ENCODE measurements at regions not wholly inside any gene's neighbourhood (a gene's known extent, or its start where the extent isn't known, plus 50 kb on each side); places are given as distances from the start of the nearest gene placed in this dataset.

DNA sequence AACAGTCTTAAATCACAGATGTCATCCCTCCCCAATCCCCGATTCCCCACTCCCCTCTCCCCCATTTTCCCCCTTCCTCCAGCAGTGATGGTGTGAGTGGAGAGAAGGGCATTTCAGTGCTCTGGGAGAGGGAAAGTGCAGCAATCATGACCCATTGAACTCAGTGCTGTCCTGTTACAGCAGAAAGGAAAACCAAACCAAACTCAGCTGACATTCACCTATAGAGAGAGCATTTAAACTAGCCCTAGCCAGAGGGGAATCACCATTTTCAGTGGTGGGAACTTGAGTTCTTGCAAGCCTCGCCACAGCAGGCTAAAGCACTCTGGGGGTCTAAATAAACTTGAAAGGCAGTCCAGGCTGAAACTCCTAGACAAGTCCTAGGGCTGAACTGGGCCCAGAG is 129.9 kb upstream of the COL21A1 start:
- DNase-seq = no peak

DNA sequence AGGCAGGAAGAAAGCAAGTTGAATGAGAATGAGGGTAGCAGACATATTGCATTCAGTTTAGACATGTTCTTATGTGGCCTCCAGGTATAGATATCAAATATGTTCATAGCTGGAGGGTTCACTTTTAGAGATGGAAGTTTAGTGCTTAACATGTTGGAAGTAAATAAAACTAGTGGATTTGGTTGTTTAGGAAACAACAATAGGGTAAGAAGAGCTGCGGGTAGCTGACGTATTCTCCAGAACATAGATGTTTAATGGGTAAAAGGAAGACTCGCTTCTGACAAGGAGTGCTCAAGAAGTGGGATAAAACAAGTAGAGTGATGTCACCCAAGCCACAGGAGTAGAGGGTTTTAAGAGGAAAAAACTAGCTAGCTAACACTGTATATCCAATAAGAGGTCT is 128.4 kb upstream of the COL21A1 start:
- DNase-seq = no peak

DNA sequence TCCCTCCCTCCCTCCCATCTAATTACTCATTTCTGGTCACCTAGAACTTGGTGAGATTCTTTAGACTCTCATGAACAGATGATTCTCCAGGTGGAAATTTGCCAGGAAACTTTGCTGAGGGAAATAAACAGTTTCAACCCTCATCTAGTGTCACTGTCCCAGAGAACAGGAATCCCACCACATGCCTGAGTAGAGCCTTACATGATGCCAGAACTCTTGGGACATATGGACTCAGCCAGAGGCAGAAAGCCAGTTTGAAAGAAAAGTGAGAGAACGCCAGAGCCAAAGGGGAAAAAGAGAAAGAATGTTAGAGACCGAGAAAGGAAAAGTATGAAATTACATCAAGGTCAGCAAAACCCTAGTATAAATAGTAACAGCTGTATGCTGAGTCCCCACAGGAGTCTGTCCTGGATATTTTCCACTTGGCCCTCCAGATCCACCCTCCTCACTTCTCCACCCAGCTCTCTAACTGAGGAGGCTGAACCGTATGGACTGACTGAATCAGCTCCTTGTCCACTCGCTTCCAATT is 127.5 kb upstream of the COL21A1 start:
- no peak for DNase-seq

DNA sequence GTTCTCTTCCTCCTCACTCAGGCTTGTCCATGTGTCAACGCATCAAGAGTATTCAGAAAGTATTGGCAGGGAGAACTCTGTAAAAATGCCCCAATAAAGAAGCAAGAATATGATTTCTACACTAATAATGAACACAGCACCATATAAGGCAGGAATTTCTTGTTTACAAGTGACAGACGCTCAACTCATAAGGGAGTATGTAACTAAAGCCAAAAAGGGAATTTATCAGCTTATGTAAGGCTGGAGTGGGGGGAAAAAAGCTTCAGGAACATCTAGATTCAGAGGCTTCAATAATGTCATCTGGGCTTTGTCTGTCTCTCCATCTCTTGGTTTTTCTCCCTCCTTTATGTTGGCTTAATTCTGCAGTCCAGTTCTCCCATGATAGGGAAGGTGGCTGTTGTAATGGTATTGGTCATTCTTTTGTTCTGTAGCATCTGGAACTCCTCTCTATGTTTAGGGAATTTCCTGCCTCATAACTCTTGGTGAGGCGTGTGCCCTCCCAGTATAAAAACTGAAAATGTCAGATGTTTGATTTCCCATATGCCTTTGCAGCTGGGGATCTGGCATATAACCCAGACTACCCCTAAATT is 125.1 kb upstream of the COL21A1 start:
- no peak for DNase-seq

DNA sequence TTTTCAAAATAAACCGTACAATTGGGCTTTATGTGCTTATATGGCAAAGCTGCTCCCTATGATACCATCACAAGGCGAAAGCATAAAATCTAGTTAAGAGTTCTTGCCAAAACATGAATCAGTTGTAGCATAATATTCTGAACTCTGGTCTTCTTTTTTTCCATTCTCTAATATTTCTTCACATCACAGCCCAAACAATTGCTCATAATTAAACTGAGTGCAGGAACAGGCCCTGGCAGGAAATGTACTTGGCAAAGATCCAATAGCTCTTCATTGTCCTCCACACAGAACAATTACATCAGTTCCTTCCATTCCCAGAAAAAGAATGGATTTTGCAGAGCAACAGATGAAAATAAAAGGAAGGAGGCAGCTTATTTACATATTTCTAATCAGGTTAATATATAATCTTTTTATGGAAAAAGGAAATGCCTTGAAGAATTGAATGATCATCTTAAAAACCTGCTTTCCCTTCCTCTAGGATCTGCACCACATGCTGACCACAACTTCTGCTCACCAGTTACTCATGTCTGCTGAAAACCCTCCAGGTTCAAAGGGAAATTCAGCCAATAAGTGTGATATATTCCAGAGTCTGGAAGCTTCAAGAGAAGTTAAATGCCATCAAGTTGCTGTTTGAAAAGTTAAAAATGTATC is 123.3 kb upstream of the COL21A1 start:
- peak; percentile 0 to 20 for DNase-seq

DNA sequence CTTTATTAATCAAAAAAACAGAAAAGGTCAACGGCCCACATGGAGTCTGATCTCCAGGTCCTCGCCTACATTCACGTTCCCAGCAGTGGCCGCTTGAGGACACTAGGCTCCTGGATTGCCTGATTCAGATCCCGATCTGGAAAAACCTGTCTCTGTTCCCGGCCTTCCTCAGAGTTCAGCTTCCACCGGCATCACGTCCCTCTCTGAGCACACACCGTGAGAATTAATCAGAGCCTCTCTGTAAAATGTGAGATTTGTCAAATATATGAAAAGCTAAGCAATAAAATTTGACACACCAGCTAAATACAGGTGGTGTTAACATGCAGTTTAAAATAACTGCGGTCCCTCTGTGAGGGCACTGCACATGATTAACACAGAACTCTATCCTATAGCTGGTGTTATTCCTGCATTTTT is 122.8 kb upstream of the COL21A1 start:
- no peak for DNase-seq

DNA sequence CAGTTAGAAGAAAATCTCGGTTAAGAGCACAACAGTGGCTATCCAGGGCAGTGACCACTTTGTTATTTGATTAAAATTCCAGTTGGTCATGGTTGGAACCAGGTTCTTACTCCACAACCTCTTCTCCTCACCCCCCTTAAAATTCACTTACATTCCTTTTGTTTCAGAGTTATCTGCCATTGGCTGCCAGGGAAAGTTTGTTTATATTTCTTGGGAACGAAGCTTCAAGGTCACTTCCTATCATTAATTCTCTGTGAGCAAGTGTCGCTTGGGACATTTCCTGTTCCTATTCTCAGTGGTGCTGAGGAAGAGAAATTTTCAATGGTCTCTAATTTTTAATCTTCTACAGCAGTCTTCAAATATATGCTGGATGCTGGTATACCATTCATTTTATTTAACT is 121.1 kb upstream of the COL21A1 start:
- DNase-seq = no peak

DNA sequence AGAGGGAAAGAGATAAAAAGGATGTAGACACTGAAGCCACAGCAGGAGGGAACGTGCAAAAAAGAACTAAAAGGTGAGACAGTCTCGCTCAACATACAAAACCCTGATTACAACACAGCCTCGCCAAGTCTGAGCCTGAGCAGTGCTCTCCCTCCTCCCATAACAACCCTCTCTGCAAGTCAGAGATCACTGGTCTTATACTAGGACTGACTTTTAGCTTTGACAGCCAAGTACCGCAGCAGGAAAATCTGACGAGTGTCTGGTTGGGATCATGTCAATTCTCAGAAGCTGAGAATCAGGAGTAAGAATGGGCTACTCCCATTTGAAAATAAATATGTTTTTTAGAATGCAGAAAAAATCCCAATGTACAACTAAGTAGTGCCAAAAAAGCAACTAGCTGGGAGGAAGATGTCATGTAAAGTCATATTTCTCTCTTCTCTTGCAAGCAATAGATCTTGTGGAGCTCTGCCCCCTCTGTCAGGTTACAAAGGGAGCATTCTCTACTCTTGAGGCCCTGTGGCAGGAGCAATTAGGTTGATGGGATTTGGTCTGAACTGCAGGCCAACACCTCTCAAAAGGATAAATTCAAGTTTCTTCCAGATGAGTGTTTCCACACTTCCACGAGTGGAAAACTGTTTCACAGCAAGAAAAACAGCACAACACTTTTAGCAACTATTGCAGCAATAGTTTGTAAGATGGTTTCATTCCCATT is 118.9 kb upstream of the COL21A1 start:
- no peak for DNase-seq

DNA sequence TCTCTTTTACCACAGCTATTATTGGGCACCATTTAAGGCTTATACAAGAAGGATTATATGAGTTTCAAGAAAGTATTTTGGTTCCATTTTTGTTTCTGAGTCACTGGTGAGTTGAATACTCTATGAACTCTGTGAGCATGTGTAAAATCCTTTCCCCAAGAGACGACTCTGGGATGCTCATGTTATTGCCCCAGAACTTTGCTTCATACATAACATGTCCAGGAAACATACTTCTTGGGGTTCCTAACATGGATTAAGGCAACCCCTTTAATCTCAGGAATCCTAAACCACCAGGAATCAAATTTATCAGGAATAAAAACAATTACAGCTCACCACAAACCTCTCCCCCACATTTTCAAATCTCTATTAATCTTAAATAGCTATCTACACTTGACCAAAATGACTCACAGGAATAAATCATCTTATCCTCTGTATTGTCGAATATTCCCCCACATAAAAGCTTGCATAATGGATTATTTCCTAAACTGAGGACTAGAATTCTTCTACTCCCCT is 117.5 kb upstream of the COL21A1 start:
- DNase-seq = no peak

DNA sequence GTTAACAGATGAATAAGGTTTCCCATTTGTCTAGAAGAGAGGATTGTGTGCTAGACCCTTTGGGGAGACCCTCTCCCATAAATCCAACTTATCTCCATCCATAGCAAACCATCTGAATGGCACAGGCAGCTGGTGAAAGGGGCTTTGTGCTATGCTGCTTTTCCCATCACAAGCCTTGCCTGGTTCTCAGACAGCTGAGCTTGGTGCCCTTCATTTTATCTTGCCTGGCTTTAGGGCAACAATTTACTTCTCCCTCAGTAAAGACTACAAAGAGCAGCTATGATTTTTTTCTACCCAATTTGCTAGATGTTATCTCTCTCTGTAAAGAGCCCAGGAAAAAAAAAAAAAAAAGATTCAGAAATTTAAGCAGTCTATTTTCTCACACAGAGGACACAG is 117.0 kb upstream of the COL21A1 start:
- no peak for DNase-seq

DNA sequence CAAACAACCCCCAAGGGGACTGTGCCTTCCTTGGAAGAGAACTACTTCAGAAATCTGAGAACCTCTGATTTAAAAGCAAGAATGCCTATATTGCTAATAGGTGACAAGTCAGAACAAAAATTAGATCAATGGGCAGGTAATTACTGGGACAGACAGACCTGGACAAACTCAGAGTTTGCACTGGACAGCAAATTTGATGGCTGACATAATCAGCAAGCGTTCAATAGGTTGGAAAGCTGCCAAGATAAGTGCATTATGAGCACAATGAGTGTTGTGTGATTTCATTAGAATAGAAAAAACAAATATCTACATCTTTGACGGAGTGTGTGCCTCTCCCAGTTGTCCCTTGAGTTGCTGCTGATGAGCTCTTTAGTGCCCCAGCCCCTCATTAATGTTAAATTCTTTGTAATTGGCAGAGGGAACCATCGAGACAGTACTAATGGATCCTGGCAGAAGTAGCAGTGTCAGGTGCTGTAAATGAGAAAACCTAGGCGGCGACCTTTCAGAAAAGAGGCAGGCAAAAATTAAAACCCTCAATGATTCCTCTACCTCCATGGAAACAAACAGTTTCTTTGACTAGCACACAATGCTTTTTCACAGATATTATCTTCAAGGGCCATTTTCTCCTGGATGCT is 116.5 kb upstream of the COL21A1 start:
- DNase-seq = no peak

DNA sequence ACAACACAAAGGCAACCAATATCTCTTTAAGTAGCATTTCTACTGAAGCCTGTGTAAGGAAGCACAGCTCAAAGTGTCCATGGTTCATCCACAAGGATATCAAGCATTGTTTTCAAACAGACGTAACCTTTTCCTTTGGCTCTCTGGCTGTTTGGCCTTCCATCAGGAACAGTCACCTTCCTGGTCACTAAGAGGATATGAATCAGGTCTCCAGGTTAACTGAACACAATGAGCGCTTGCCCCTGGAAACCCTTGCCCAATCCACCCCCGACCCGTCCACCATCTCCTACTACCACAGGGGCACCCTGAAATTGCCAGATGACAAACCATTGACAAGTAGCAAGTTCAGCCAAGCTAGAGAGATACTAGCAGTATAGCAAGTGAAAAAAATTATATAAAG is 114.4 kb upstream of the COL21A1 start:
- DNase-seq = no peak

DNA sequence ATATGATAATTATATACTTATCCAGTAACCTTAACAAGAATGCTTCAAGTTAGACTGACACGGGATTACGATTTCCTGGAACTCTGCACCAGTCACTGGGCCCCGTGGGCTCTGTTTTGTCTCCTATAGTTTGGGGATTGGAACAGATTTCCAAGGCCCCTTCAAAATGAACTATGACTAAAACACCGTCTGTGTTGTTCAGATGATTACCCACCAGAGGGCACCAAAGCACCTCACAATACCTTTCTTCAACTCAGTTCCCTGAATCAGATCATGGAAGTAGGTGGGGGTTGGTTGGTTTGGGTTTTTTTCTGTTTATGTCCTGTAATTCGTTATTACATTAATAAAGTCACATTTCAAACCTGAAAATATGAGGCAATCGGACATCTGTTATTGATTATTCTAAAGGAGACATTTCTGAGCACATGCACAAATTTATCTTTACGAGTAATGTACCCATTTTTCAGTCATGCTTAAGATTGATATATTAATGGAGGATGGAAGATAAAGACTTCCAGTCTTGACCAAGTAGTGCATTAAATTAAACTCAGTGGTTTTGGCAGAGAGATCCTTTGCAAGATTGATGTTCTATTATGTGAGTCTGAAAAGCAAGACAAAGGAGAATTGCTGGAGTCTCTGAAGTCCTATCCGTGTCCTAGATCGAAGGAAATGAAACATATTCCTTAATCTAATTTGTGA is 112.0 kb upstream of the COL21A1 start:
- DNase-seq = peak; percentile 52 to 55

DNA sequence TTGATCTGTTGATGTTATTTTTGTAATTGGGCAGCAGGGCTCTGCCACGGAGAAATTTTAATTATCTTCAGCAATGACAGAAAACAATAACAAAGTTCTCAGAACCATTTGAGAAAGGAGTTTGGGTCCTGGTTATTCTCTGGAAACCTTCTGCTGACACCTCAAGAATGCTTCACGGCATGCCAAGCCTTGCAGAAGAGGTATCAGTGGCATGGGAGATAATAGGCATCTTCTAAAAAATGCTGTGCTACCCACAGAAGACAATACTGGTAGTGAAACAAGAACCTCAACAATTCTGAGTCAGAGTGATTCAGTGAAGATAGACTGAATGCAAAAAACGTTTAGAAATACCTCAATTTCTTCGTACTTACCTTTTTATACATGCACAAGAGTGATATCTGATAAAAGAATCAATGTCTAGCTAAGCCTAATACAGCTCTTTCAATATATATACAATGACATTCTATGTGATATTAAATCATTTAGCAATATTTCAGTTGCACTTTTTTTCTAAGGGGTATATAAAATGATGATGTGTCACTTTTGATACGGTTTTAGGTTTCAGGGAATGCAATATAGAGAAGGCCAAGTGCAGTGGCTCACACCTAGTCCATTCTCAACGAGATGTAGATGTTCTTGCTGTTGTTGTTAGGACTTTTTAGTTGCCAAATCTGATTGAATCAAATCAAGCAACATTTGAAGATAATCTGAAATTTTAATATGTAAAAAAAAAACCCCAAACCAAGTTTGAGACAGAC is 110.4 kb upstream of the COL21A1 start:
- DNase-seq = no peak

DNA sequence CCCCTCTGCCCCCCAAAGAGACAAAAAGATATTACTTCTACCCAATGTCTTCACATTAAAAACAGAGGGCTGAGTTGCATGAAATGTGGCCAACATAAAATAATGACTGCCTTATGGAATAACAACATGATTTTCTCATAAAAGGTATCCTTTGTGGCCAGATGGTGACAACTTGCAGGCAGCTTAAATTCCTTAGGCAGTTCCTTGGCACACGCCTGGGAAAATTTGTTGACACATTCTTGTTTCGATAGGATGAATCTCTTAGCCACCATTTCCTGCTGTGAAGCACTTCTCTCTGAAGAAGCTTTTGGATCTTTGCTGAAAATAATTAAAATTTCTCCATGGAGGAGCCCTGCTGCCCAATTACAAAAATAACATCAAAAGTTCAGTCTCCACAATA is 109.0 kb upstream of the COL21A1 start:
- DNase-seq = no peak

DNA sequence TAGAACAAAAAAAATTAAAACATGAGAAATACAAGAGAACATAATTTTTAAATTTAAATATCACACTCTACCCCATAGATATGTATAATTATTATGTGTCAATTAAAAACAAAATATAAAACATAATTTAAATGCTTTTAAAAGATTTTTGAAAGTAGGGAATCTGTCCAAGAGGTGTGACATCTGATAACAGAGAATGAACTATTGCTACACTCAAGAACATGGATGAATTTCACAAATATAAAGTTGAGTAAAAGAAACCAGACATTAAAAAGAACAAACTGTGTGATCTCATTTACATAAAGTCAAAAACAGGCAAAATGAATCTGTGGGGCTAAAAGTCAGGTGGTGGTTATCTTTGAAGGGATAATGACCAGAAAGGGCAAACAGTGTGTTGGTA is 106.5 kb upstream of the COL21A1 start:
- no peak for DNase-seq

DNA sequence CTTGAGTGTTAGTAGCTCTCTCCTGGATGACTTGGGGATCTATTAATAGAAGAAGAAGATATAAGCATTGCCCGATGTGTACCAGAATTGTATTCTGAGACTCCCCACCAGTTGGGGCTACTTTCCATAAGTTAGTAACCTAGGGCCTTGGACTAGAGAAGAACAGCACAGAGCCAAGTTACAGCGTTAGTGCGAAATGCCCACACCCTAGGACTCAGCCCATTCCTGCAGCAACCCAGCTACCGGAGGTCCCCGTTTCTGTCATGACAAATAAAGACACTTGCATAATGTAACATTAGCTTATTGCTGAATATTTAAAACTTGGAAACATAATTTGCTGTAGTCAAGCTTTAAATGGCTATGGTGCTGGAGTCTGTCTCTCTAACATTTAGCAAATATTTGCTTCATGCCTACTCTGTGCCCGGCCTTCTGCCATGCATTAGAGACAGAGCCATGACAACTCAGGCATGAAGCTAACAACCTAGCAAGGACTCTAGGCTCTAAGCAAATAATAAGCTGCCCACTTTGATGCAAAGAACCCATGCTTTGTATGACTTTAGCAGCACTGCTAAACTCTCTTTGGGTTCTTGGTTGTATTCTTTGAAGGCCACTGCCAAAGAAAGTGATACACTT is 103.4 kb upstream of the COL21A1 start:
- DNase-seq = no peak

DNA sequence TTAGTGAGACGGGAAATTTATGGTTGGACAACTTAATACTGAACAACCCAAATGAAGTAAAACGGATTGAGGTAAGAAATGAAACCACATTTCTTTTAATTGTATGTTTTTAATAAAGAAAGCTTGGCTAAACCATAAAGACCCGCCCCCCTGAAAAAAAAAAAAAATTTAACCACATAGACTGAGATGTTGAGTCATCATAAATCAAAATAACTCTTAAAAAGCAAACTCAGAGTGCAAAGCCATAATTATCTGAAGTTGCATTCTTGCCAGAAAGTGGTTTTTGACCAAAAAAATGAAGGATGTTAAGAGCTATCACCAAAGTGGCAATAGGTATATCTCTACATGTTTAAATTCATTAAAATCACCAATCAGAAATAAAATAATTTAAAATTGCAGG is 101.8 kb upstream of the COL21A1 start:
- DNase-seq = no peak

DNA sequence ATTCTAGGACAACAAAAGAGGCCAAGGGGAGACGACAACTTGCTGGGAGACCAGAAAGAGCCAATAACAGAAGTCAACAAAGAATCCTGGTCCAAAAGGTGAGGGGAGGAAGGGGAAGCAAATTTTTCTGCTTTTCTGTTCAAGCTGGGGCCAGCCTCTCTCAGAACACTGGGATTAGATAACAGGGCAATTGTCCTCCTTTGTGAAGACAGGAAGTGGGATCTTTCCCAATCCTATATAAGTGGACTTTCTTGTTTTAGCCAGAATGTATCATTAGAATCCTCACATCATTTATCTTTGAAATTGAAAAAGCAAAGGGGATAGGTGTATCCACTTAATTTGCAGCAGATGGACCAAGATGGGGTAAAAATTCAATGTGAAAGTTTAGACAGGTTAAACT is 101.2 kb upstream of the COL21A1 start:
- DNase-seq = no peak

DNA sequence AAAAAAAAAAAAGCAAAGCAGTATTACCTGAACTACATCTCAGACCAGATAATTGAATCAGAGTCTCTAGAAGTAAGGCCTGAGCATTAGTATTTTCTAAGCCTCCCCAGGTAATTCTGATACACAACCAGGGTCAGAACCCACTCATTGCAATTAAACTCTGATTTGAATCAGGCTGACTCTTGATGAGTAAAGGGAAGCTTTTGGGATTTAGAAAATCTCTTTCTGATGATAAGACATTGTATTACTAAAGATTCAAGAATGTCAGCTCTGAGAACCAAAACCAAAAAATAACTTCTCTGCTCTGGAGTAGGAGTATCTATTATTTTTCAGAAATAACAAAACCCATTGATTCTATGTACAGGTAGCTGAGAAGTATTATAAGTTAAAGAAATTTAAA is 100.1 kb upstream of the COL21A1 start:
- DNase-seq = no peak

DNA sequence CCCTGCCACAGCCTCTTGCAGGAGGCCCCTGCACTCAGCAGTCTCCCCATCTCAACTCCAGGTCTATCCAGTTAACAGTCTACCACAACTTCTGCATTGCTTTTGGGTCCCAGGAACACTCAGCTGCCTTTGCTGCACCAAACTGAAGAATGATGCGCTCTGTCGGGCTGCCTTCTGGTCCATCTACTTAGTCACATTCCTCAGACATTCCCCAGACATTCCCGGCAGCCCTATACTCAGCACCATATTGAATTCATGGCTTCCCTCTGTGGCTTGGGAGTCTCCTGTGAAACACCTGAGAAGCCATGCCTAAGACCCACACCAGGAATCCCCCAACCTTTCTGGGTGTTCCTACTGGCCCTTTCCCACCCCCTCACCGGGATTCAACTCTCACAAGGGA is 99.6 kb upstream of the COL21A1 start:
- no peak for DNase-seq

Measured in CD4-positive, alpha-beta T cell treated with Interleukin-4 for 1 hour (primary cell).